WTC11 (cell line): ENCODE measurements at regions not wholly inside any gene's neighbourhood (a gene's known extent, or its start where the extent isn't known, plus 50 kb on each side); places are given as distances from the start of the nearest gene placed in this dataset.

ENCODE experiments used
- ATAC-seq: fragments of 200-7000 bp; cut with Tn5 transposase; 2 replicates; pipeline ENCODE4 v1.10.0; 2021; ENCODE audit warnings: mild to moderate bottlenecking, moderate library complexity
- CTCF ChIA-PET: fragments of 300-600 bp; sonication (Branson Sonifier 250); formaldehyde crosslinking; loops from one replicate; lab custom pipeline; 2021; ENCODE audit warnings: antibody characterized with exemption; lab: Charles Lee
- POLR2A ChIA-PET: fragments of 350-600 bp; sonication (Branson Sonifier 250); formaldehyde crosslinking; loops from one replicate; lab custom pipeline; 2021; ENCODE audit warnings: antibody characterized with exemption; lab: Charles Lee
- DNase-seq: peaks from one replicate; pipeline ENCODE4 v3.0.0; 2021; ENCODE audit warnings: low spot score
- H3K27ac Mint-ChIP-seq: 2 replicates; pipeline ENCODE4 v1.8.0; 2021; ENCODE audit warnings: mixed read lengths
- H3K27me3 Mint-ChIP-seq: 2 replicates; pipeline ENCODE4 v1.8.0; 2021; ENCODE audit warnings: low read depth, mild to moderate bottlenecking, moderate library complexity, mixed read lengths
- H3K36me3 Mint-ChIP-seq: 2 replicates; pipeline ENCODE4 v1.8.0; 2021; ENCODE audit warnings: mixed read lengths
- H3K4me1 Mint-ChIP-seq: 2 replicates; pipeline ENCODE4 v1.8.0; 2022; ENCODE audit warnings: mixed read lengths
- H3K4me3 Mint-ChIP-seq: 2 replicates; pipeline ENCODE4 v1.8.0; 2021; ENCODE audit warnings: mild to moderate bottlenecking, moderate library complexity, mixed read lengths
- H3K9me3 Mint-ChIP-seq: 2 replicates; pipeline ENCODE4 v1.8.0; 2021; ENCODE audit warnings: mixed read lengths
- CREB1 ChIP-seq: sonication (generic); formaldehyde crosslinking; IDR thresholded peaks from 2 replicates; pipeline ENCODE4 v1.8.0; 2023; ENCODE audit warnings: mild to moderate bottlenecking, missing genetic modification reagents
- CREM ChIP-seq: sonication (generic); formaldehyde crosslinking; IDR thresholded peaks from 2 replicates; pipeline ENCODE4 v1.8.1; 2022; ENCODE audit warnings: mild to moderate bottlenecking, missing genetic modification reagents, moderate library complexity
- GABPB1 ChIP-seq: sonication (generic); formaldehyde crosslinking; IDR thresholded peaks from 2 replicates; pipeline ENCODE4 v1.8.1; 2023; ENCODE audit warnings: mild to moderate bottlenecking, missing genetic modification reagents
- GRHL2 ChIP-seq: fragments of 250-450 bp; sonication (Bioruptor Pico); IDR thresholded peaks from 2 replicates; pipeline ENCODE4 v1.8.0; 2022; ENCODE audit warnings: mild to moderate bottlenecking, moderate library complexity; ENCODE audit not compliant: insufficient replicate concordance, severe bottlenecking
- OVOL2 ChIP-seq: fragments of 250-450 bp; sonication (Bioruptor Pico); IDR thresholded peaks from 2 replicates; pipeline ENCODE4 v1.9.0; 2021; ENCODE audit warnings: mild to moderate bottlenecking, borderline replicate concordance
- TEAD1 ChIP-seq: sonication (generic); formaldehyde crosslinking; IDR thresholded peaks from 2 replicates; pipeline ENCODE4 v1.8.0; 2022; ENCODE audit warnings: mild to moderate bottlenecking, missing genetic modification reagents
- TP53 ChIP-seq: sonication (generic); formaldehyde crosslinking; IDR thresholded peaks from 2 replicates; pipeline ENCODE4 v1.8.1; 2023; ENCODE audit warnings: mild to moderate bottlenecking, missing genetic modification reagents
- ZNF121 ChIP-seq: sonication (generic); formaldehyde crosslinking; IDR thresholded peaks from 2 replicates; pipeline ENCODE4 v1.8.0; 2023; ENCODE audit warnings: missing genetic modification reagents
- ZNF219 ChIP-seq: sonication (generic); formaldehyde crosslinking; IDR thresholded peaks from 2 replicates; pipeline ENCODE4 v1.8.0; 2023; ENCODE audit warnings: missing genetic modification reagents, mild to moderate bottlenecking, borderline replicate concordance
- ZNF232 ChIP-seq: sonication (generic); formaldehyde crosslinking; IDR thresholded peaks from 2 replicates; pipeline ENCODE4 v1.8.0; 2022; ENCODE audit warnings: mild to moderate bottlenecking, missing genetic modification reagents
- ZNF317 ChIP-seq: sonication (generic); formaldehyde crosslinking; IDR thresholded peaks from 2 replicates; pipeline ENCODE4 v1.8.1; 2023; ENCODE audit warnings: low read depth, mild to moderate bottlenecking, moderate library complexity, missing genetic modification reagents, borderline replicate concordance
- TF ChIP-seq, protein P1 (sequence below): sonication (generic); formaldehyde crosslinking; IDR thresholded peaks from 2 replicates; pipeline ENCODE4 v1.8.1; 2022; ENCODE audit warnings: missing genetic modification reagents, borderline replicate concordance
- TF ChIP-seq, protein P2 (sequence below): sonication (generic); formaldehyde crosslinking; IDR thresholded peaks from 2 replicates; pipeline ENCODE4 v1.8.1; 2022; ENCODE audit warnings: mild to moderate bottlenecking, missing genetic modification reagents, moderate library complexity, borderline replicate concordance
- TF ChIP-seq, protein P3 (sequence below): sonication (generic); formaldehyde crosslinking; IDR thresholded peaks from 2 replicates; pipeline ENCODE4 v1.8.1; 2022; ENCODE audit warnings: low read depth, mild to moderate bottlenecking, moderate library complexity, missing genetic modification reagents, borderline replicate concordance
- TF ChIP-seq, protein P4 (sequence below): sonication (generic); formaldehyde crosslinking; IDR thresholded peaks from 2 replicates; pipeline ENCODE4 v1.8.0; 2022; ENCODE audit warnings: mild to moderate bottlenecking, missing genetic modification reagents
- TF ChIP-seq, protein P5 (sequence below): sonication (generic); formaldehyde crosslinking; IDR thresholded peaks from 2 replicates; pipeline ENCODE4 v1.8.0; 2023; ENCODE audit warnings: missing genetic modification reagents
- TF ChIP-seq, protein P6 (sequence below): sonication (generic); formaldehyde crosslinking; IDR thresholded peaks from 2 replicates; pipeline ENCODE4 v1.8.0; 2022; ENCODE audit warnings: mild to moderate bottlenecking, missing genetic modification reagents
- TF ChIP-seq, protein P7 (sequence below): fragments of 250-450 bp; sonication (Bioruptor Pico); conservative IDR thresholded peaks from 2 replicates; pipeline ENCODE4 v1.9.0; 2021; ENCODE audit warnings: mild to moderate bottlenecking
- TF ChIP-seq, protein P8 (sequence below): sonication (generic); formaldehyde crosslinking; IDR thresholded peaks from 2 replicates; pipeline ENCODE4 v1.8.1; 2022; ENCODE audit warnings: low read depth, missing genetic modification reagents, borderline replicate concordance

DNA sequence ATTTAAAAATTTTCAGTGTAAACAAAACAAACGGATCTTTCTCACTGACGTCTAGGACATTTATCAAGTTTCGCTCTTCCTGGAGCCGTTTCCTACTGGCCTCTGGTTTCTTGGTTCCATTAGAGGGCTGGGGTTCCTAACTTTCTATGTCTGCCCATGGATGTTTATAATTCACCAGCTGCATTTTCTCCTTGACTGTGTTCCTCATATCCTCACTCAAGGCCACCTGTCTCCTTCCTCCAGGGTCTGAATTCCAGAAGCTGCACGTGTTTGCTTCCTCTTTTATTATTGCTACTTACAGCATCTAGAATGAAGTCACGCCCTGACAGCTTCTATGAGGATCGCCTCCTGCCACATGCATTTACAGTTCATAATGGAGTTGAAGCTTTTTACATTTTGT lies 74.1 kb upstream of the BASP1 start:
- TF ChIP-seq TP53 (CRISPR knock-in tag), result no peak
- TF ChIP-seq, protein P1, sequence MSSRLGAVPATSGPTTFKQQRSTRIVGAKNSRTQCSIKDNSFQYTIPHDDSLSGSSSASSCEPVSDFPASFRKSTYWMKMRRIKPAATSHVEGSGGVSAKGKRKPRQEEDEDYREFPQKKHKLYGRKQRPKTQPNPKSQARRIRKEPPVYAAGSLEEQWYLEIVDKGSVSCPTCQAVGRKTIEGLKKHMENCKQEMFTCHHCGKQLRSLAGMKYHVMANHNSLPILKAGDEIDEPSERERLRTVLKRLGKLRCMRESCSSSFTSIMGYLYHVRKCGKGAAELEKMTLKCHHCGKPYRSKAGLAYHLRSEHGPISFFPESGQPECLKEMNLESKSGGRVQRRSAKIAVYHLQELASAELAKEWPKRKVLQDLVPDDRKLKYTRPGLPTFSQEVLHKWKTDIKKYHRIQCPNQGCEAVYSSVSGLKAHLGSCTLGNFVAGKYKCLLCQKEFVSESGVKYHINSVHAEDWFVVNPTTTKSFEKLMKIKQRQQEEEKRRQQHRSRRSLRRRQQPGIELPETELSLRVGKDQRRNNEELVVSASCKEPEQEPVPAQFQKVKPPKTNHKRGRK (CRISPR knock-in tag), result no peak
- TF ChIP-seq, protein P2, sequence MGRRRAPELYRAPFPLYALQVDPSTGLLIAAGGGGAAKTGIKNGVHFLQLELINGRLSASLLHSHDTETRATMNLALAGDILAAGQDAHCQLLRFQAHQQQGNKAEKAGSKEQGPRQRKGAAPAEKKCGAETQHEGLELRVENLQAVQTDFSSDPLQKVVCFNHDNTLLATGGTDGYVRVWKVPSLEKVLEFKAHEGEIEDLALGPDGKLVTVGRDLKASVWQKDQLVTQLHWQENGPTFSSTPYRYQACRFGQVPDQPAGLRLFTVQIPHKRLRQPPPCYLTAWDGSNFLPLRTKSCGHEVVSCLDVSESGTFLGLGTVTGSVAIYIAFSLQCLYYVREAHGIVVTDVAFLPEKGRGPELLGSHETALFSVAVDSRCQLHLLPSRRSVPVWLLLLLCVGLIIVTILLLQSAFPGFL, result no peak
- TF ChIP-seq CREM (CRISPR knock-in tag), result no peak
- no peak for TF ChIP-seq GABPB1 (CRISPR knock-in tag)
- no peak for TF ChIP-seq ZNF219 (CRISPR knock-in tag)
- no peak for TF ChIP-seq OVOL2
- TF ChIP-seq, protein P3, sequence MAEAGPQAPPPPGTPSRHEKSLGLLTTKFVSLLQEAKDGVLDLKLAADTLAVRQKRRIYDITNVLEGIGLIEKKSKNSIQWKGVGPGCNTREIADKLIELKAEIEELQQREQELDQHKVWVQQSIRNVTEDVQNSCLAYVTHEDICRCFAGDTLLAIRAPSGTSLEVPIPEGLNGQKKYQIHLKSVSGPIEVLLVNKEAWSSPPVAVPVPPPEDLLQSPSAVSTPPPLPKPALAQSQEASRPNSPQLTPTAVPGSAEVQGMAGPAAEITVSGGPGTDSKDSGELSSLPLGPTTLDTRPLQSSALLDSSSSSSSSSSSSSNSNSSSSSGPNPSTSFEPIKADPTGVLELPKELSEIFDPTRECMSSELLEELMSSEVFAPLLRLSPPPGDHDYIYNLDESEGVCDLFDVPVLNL (CRISPR knock-in tag), result no peak
- TF ChIP-seq GRHL2, result no peak
- TF ChIP-seq, protein P4, sequence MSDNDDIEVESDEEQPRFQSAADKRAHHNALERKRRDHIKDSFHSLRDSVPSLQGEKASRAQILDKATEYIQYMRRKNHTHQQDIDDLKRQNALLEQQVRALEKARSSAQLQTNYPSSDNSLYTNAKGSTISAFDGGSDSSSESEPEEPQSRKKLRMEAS (CRISPR knock-in tag), result no peak
- TF ChIP-seq, protein P5, sequence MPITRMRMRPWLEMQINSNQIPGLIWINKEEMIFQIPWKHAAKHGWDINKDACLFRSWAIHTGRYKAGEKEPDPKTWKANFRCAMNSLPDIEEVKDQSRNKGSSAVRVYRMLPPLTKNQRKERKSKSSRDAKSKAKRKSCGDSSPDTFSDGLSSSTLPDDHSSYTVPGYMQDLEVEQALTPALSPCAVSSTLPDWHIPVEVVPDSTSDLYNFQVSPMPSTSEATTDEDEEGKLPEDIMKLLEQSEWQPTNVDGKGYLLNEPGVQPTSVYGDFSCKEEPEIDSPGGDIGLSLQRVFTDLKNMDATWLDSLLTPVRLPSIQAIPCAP (CRISPR knock-in tag), result no peak
- TF ChIP-seq, protein P6, sequence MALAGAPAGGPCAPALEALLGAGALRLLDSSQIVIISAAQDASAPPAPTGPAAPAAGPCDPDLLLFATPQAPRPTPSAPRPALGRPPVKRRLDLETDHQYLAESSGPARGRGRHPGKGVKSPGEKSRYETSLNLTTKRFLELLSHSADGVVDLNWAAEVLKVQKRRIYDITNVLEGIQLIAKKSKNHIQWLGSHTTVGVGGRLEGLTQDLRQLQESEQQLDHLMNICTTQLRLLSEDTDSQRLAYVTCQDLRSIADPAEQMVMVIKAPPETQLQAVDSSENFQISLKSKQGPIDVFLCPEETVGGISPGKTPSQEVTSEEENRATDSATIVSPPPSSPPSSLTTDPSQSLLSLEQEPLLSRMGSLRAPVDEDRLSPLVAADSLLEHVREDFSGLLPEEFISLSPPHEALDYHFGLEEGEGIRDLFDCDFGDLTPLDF (CRISPR knock-in tag), result no peak
- TF ChIP-seq ZNF121 (CRISPR knock-in tag), result no peak
- TF ChIP-seq, protein P7, sequence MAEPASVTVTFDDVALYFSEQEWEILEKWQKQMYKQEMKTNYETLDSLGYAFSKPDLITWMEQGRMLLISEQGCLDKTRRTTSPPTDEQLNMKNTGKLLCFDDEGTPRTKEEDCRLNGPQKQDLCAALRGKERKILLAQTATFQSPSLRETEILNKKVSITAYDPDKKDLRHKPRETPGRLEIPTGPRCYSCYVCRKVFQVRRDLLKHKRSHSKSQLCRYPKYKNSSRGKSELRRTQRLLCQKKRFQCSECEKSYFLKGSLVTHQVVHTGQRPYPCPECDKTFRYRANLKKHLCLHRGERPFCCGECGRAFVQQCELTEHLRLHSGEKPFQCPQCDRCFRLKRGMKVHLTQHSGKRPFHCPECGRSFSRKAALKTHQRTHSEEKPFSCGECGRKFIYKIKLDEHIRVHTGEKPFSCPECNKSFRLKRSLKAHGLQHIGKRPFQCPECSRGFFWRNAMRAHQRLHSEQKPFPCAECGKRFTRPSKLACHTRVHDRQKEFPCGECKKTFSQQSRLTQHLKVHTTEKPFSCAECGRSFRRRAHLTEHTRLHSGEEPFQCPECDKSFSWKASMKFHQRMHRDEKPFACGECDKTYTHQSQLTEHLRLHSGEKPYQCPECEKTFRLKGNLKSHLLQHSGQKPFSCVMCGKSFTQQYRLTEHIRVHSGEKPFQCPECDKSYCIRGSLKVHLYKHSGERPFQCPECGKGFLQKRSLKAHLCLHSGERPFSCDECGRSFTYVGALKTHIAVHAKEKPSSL, result no peak
- TF ChIP-seq CREB1, result no peak
- no peak for TF ChIP-seq ZNF317 (CRISPR knock-in tag)
- TF ChIP-seq ZNF232 (CRISPR knock-in tag), result no peak
- TF ChIP-seq, protein P8, sequence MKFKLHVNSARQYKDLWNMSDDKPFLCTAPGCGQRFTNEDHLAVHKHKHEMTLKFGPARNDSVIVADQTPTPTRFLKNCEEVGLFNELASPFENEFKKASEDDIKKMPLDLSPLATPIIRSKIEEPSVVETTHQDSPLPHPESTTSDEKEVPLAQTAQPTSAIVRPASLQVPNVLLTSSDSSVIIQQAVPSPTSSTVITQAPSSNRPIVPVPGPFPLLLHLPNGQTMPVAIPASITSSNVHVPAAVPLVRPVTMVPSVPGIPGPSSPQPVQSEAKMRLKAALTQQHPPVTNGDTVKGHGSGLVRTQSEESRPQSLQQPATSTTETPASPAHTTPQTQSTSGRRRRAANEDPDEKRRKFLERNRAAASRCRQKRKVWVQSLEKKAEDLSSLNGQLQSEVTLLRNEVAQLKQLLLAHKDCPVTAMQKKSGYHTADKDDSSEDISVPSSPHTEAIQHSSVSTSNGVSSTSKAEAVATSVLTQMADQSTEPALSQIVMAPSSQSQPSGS (CRISPR knock-in tag), result no peak
- TF ChIP-seq TEAD1 (CRISPR knock-in tag), result no peak
- DNase-seq (no peak), ATAC-seq (no peak)
- ChIA-PET POLR2A (no interaction called here), CTCF (interaction anchor here (0.7 to 3.0 kb wide), 2 partner anchors 11 to 46 kb away, joined by 3 to 24 read pairs; no protein-coding TSS in a partner anchor)
- Mint-ChIP-seq H3K36me3 (no peaks in the 10 kb centered on the region), H3K27ac (no peak overlapping the region), H3K9me3 (no peaks in the 10 kb centered on the region), H3K4me3 (no peak overlapping the region), H3K4me1 (peaks cover 51% of the 10 kb centered on the region), H3K27me3 (peaks cover 51% of the 10 kb centered on the region)
